Endothelial cell (in vitro differentiated cells): ENCODE measurements at regions not wholly inside any gene's neighbourhood (a gene's known extent, or its start where the extent isn't known, plus 50 kb on each side); places are given as distances from the start of the nearest gene placed in this dataset.

Experiments used
- DNase-seq: peaks from one replicate; pipeline ENCODE4 v3.0.0; 2021; ENCODE audit warnings: low spot score
- H3K27ac Mint-ChIP-seq: one replicate; pipeline ENCODE4 v1.8.0; 2021; ENCODE audit warnings: mixed read lengths, inconsistent platforms; ENCODE audit not compliant: unreplicated experiment
- H3K27me3 Mint-ChIP-seq: one replicate; pipeline ENCODE4 v1.8.0; 2021; ENCODE audit warnings: mild to moderate bottlenecking, moderate library complexity, mixed read lengths, inconsistent platforms; ENCODE audit not compliant: unreplicated experiment
- H3K36me3 Mint-ChIP-seq: one replicate; pipeline ENCODE4 v1.8.0; 2021; ENCODE audit warnings: mild to moderate bottlenecking, low read depth, mixed read lengths, inconsistent platforms; ENCODE audit not compliant: unreplicated experiment
- H3K4me1 Mint-ChIP-seq: one replicate; pipeline ENCODE4 v1.8.0; 2021; ENCODE audit warnings: mild to moderate bottlenecking, mixed read lengths, inconsistent platforms; ENCODE audit not compliant: unreplicated experiment
- H3K4me3 Mint-ChIP-seq: one replicate; pipeline ENCODE4 v1.8.0; 2021; ENCODE audit warnings: mild to moderate bottlenecking, mixed read lengths, inconsistent platforms; ENCODE audit not compliant: unreplicated experiment
- H3K9me3 Mint-ChIP-seq: one replicate; pipeline ENCODE4 v1.8.0; 2021; ENCODE audit warnings: mixed read lengths, inconsistent platforms; ENCODE audit not compliant: unreplicated experiment
- CTCF ChIP-seq: fragments of 200-600 bp; sonication (generic); IDR thresholded peaks from one replicate; pipeline ENCODE4 v1.5.0; 2021; ENCODE audit warnings: antibody characterized with exemption; ENCODE audit not compliant: unreplicated experiment

GRCh38 chr3:140809316-140809715, 131.5 kb downstream of the TRIM42 start:
- no peaks in the 10 kb centered on the region for H3K9me3 Mint-ChIP-seq
- no peak for DNase-seq
- H3K36me3 Mint-ChIP-seq = no peaks in the 10 kb centered on the region
- H3K27ac Mint-ChIP-seq = no peak overlapping the region
- no peaks in the 10 kb centered on the region for H3K4me1 Mint-ChIP-seq
- no peaks in the 10 kb centered on the region for H3K27me3 Mint-ChIP-seq
- H3K4me3 Mint-ChIP-seq = no peak overlapping the region
- no peak for TF ChIP-seq CTCF

- H3K9me3 Mint-ChIP-seq = no peaks in the 10 kb centered on the region
- TF ChIP-seq CTCF = no peak
- H3K36me3 Mint-ChIP-seq = no peaks in the 10 kb centered on the region
- H3K27ac Mint-ChIP-seq = no peak overlapping the region
- peaks cover 1% of the 10 kb centered on the region for H3K4me1 Mint-ChIP-seq
- no peak overlapping the region for H3K4me3 Mint-ChIP-seq
- H3K27me3 Mint-ChIP-seq = peaks cover 2% of the 10 kb centered on the region
- no peak for DNase-seq
Measured at GRCh38 chr3:140816372-140817195, 125.1 kb upstream of the SLC25A36 start.

- Mint-ChIP-seq H3K27me3 (peaks cover 2% of the 10 kb centered on the region), H3K4me3 (no peak overlapping the region), H3K4me1 (peaks cover 10% of the 10 kb centered on the region), H3K27ac (no peak overlapping the region), H3K36me3 (no peaks in the 10 kb centered on the region), H3K9me3 (no peaks in the 10 kb centered on the region)
- no peak for DNase-seq
- TF ChIP-seq CTCF = no peak
Measured at GRCh38 chr3:140821493-140821892, 120.1 kb upstream of the SLC25A36 start.

- no peak for DNase-seq
- H3K27ac Mint-ChIP-seq = no peak overlapping the region
- H3K36me3 Mint-ChIP-seq = no peaks in the 10 kb centered on the region
Measured at GRCh38 chr3:140822401-140823047, 119.1 kb upstream of the SLC25A36 start.

More at GRCh38 chr3:140822401-140823047, 119.1 kb upstream of the SLC25A36 start:
- Mint-ChIP-seq H3K4me3 (no peak overlapping the region), H3K27me3 (peaks cover 2% of the 10 kb centered on the region), H3K9me3 (no peaks in the 10 kb centered on the region), H3K4me1 (peaks cover 10% of the 10 kb centered on the region)
- TF ChIP-seq CTCF = no peak
